ENCODE measurements at regions not wholly inside any gene's neighbourhood (a gene's known extent, or its start where the extent isn't known, plus 50 kb on each side); places are given as distances from the start of the nearest gene placed in this dataset.
"Not testable (repeated sequence)": the region's sequence is repeated elsewhere in the genome, so short reads cannot be mapped to it uniquely, and the experiment has no call there.

DNA sequence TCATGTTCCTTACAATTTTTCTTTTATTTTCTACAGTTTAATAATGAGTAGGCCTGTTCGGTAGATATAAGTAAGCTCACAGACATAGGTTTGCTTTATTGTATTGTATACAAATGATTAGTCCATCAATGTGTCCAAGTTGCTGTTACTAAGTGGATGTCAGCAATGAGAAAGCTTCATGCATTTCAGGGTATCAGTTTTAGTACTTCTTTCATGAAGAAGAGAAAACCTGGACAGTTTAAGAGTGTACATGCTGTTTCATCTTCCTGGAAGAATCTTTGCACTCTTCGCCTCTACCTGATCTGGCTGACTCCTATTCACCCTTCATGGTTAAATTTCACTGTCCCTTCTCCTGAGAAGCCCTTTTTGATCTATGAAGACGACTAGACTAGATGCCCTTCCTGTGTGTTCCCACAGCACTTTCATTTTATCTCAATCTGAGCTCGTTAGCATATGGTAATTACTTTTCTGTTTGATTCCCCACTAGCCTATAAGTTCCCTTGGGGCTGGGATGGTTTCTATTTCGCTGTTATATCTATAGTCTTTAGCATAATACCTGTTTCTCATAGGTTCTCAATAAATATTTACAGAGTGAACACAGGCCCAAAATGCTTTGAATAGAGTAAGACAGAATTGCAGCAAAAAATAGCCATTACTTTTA lies 70.7 kb downstream of the CETN3 start:
- no peak for DNase-seq

DNA sequence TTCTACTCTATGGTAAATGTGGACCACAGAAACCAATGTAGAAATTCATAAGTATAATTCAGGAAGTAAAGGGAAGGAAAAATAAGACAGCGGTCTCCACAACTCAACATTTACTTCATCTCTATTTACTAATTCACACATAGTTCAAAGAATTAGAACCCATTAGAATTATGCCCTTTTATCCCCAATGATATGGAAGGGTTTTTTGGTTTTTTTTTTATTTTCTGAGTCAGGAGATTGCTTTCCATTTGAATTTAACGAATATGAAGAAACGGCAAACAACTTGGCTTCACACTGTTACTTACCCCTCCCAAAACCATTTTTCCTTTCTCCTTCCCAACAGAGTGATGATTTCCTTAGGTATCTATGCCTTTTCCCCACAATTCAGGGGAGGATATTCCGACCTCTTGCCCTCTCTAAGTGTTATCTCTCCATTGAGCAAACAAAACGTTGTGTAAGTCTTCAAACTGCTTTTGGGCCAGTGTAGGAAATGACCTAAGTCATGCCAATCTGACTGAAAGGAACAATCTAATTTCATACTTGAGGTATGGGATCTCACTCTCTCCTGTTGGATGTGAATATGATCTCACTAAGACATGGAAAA lies 72.0 kb downstream of the CETN3 start:
- no peak for DNase-seq

DNA sequence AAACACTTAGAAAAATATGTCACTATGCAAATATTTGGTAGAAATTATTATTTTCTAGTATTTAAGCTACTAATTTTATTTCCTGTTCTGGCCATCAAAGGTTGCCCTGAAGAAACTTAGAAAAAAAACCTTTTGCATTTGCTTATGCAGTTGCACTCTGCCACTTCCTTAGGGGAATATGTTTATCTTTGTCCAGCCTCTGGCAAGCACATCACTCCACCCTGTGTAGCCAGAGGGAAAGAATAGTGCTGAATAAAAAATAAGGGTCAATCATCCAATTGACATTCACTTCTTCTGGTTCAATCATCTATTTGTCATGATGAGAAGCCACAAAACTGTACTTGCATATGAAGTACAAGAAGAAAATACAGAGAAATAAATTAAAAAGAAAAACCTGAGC lies 72.8 kb downstream of the CETN3 start:
- DNase-seq, result no peak

DNA sequence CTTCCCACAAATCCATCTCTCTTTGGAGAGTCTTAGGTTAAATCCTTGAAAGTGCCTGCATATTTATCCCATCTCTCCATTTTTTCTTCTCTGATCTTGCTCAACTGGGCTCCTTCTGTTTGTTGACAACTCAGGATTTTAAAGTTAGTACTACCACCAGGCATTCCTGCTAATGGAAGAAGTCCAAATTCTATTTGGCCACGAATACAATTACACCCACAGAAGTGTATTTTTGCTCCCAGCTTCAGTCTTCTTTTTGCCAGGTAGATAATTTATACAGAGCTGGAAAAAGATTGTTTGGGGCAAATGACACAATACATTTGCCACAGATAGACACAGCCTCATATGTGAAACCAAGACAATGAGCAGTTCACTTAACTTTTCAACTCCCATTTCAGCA lies 74.8 kb downstream of the CETN3 start:
- DNase-seq, result no peak

DNA sequence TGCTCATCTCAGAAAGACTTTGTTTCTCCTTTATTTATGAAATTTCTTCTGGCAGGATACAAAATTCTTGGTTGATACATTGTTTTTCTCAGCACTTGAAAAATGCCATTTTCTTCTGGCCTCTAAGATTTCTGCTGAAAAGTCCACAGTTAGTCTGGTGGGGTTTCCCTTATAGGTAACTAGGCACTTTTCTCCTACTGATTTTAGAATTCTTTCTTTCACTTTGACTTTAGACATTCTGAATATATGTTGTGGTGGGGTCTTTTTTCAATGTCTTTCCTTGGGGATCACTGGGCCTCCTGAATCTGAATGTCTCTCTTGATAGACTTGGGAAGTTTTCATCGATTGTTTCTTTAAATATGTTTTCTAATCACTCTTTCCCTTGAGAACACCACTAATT lies 79.6 kb downstream of the CETN3 start:
- DNase-seq, result no peak

DNA sequence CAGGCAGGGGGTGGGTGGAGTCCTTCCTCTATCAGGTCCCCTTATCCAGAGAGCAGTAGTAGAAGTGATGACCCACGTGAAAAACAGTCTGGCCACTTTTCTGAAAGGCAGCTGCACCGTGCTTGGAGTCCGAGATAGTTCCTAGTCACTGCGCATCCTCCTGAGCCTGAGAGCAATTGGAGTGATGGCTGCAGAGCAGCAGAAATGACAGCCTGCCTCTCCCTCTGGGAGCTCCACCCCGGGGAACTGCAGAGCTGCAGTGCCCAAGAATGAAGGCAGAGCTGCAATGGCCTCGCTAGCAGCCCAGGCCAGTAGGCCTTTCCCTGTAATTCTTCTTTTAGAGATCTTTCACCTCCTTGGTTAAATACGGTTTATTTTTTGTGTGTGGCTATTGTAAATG lies 82.6 kb downstream of the CETN3 start:
- DNase-seq, result no peak

DNA sequence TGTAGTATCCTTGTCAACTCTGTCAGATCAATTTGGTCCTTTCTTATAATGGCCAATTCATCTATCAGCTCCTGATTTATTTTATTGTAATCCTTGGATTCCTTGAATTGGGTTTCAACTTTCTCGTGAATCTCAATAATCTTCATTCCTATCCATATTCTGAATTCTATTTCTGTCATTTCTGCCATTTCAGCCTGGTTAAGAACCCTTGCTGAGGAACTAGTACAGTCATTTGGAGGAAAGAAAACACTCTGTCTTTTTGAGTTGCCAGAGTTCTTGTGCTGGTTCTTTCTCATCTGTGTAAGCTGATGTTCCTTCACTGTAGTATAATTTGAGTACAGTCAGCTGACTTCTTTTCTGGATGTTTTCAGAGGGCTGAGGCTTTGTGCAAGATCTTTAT lies 84.5 kb downstream of the CETN3 start:
- no peak for DNase-seq

DNA sequence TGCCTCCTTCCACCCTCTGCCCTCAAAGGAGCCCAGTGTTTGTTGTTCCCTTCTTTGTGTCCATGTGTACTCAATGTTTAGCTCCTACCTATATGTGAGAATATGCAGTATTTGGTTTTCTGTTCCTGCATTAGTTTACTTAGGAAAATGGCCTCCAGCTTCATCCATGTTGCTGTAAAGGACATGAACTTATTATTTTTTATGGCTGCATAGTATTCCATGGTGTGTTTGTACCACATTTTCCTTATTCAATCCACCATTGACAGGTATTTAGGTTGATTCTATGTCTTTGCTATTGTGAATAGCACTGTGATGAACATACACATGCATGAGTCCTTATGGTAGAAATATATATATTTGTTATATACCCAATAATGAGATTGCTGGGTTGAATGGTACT lies 89.2 kb downstream of the CETN3 start:
- DNase-seq, result not testable (repeated sequence)

DNA sequence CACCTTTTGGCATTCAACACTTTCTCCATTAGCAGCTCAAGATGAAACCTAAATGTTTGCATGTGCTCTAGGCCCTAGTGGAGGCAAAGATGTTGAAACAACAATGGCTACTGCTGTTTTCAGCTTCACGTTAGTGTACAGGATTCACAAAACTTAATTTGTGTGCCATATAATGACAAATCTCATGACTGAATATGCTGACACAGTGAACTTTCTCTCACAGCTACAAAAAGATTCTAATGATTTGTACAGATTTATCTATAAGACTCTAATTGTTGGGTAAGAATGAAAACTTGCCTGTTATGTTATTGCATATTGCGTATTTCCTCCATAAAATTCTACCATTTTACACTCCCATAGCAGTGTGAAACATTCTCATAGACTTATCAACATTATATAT lies 97.5 kb downstream of the CETN3 start:
- DNase-seq, result no peak

DNA sequence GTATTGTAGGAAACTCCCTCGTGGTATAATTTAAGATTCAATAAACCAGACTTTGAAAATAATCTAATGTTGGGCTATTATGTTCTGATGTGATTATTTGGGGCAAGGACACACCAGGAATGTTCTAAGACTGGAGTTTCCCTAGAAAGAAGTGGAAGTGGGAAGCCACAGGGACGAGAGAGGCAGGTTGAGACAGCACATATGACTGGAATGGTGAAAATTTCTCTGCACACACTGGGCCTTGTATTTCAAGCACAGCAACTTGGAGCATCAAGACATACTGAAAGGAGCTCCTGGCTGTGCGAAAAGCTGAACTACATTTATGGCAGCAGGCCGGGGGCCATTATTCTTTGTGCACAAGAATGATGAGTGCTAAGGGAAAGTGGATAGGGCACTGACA lies 98.2 kb downstream of the CETN3 start:
- no peak for DNase-seq

DNA sequence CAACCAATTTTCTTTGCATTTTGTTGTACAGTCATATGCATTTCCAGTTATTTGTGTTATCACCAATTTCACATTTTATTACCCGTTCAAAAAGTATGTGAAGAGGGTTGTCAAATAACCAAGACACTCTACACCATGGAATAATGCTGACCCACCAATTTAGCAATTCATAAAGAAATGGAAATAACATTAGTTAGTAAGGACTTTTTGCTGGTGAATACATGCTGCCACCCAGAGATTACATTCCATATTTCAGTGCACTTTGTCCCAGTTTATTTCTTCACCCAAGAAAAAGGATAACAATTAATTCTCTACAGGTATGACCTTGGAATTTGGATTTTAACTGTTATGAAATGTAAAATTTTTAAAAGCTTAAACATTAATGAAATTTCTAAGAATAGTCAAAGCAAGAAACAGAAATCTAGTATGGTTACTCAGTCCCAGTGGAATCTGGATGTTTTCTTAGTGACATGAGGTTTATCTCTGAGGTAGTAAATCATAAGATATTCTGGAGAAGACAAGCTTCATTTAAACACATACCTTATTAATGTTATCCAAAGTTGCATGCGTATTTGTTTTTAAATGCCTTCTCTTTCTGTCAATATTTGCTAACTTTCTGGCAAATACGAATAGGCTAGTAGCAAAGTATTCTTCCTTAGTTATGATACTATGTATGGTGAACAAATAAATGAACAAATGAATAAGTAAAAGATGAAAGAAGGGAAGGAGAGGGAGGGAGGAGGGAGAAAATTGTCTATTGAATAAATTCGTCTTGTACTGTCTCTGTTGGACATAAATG lies 100.6 kb downstream of the CETN3 start:
- no peak for DNase-seq

DNA sequence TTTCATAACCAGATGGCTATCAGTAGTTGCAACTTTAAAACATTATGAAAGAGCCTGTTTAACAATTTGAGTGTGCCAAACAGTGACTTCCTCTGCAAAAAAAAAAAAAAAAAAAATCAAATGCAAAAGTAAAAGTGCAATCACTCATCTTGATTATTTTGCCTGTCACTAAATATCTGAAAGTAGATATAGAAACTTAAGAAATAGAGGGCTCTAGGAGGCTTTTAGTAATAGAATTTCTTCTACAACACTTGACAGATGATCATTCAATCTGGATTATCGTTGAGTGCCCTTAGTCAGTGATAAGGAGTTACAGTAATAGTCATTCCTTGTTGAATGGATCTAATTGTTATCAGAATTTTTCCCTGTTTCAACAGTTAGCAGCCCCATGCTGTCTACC lies 101.8 kb downstream of the CETN3 start:
- no peak for DNase-seq

DNA sequence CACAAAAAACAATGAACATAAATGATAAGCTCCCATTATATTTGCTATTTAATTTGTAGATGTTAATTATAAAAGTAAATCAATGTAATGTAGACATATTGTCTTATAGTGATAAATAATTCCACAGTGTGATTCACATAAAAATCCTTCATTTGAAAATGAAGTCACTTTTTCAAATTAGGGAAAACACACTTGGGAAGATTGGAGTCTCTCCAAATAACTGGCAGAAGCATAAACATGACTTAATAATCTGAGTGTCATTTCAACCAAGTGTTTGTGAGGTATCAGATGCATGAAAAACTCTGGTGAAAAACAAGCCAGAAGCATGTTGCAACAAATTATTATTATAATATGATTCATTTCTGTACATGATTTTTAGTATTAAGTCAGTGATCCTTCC lies 102.2 kb downstream of the CETN3 start:
- no peak for DNase-seq

DNA sequence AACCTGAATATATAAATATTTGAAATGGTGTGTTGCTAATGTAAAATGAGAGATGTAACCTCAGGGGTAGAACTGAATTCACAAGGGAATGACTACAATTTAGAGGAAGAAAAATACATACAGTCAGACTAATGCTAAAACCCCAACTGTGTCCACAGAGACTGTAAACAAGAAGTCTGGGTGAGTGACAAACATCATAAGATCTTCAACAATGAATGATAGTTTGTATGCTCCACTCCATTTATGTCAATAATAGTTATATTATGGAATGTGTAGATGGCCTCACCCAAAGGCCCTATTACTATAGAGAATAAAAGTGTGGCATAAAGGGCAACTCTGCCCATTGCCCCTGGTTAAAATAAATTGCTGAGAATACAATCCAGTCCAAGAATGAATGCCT lies 102.9 kb downstream of the CETN3 start:
- DNase-seq, result no peak

DNA sequence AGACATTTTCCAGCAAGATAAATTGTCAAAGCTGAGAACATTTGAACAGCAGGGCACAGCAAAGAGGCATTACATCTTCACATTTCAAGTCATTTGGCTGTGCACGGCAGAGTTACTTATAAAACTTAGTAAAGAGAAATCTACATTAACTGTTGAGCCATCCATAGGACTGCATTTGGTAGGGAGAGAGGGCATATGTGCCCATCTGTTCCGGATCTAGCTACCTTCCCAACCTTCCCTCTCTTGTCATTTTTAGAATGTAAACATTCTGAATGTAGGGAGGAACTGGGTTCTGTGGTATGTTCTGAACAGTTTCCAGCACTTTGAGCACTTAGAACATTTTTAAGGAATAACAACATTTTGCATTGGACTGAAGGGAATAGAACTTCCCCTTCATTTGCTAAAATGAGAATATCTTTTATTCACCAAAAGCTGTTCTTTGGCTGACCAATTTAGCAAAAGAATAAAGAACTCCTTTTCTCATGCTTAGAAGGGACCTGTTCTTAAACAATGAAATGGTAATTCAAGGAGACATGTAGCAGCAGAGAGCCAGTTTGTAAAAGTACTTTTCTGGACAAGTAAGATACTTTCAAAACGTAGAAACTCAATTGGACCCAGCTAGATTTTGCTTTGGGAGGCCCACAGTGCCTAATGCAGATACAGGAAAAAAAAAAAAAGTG lies 104.4 kb downstream of the CETN3 start:
- no peak for DNase-seq

DNA sequence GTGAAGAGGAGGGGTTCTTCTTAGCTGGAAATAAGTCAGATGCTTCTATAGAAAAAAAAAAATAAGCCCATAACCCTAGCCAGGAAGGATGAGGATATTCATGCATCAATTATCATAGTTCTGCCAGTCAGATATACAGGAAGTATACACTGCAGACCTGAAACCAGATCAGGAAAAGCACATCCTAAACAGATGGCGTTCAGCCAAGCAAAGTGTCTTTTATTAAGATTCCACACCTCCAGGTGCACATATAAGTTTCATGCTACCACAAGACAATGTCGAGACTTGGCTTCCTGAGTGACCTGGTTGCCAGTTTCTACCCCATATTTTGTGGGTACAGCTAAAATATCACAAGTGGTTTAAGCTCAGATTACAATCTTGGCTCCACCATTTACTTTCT lies 108.3 kb downstream of the CETN3 start:
- DNase-seq, result no peak

DNA sequence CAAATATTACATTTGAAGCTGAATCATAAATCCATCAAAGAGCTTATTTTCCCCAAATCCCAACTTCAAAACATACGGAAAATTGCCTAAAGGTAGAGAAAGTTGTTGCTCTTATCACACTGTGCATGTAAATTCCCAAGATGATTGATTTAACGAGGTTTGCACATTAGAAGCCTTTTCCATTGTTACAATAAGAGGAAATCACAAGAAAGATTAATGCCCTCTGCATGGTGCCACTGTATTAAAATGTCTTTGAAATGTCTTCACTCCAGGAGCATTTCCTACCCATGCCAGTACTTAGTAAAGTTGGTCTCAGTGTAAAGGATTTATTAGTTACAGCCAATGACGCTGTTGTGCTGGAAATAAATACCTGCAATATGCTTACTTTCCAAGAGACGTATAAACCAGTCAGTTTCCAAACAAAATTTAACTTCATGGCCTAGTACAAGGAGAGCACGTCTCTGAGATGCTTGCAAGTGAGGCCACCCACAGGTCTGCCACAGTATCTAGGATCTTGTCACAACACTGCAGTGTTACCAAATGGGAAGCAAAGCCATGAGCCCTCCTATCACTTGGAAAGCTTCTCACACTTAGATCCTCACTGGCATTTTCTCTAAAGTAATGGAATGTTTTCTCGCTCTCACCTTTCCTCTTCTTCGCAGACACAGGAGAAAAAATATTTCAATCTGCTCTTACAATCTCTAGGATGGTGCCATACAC lies 112.4 kb downstream of the CETN3 start:
- DNase-seq, result no peak

DNA sequence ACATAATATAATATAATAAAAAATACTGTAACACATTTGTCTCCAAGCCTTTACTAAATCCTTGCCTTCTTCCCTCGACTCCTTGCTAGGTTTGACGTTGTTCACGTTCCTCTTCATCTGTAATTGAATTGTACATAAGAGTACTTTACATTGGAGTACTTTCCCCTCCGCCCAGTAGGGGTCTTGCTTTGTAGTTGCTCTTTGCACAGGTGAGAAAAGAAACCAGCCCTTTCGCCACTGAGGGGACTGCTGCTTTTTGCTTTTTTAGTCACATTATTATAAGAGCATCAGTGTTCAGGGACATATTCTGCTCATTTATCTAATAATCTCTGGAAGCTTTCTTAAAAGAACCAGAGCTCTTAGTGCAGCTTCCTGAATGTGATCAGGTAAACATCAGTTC lies 115.0 kb downstream of the CETN3 start:
- DNase-seq, result peak in 1 of 2 experiments; percentile 16

DNA sequence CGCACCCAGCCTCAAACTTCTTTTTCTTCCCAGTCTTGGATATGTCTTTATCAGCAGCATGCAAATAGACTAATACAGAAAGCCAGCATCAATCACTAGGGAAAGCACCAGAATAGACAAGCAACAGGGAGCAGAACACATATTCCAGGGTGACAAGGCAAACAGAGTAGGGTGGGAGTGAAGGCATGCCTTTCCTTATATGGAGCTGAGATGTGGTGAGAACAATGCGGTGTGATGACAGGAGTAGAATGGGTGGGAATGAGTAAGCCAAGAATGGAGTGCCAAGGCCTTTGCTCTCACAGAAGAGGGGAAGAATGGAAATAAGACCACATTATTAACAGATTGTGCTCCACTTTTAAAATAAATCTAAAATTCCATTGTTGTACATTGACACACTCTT lies 115.6 kb downstream of the CETN3 start:
- DNase-seq, result no peak

DNA sequence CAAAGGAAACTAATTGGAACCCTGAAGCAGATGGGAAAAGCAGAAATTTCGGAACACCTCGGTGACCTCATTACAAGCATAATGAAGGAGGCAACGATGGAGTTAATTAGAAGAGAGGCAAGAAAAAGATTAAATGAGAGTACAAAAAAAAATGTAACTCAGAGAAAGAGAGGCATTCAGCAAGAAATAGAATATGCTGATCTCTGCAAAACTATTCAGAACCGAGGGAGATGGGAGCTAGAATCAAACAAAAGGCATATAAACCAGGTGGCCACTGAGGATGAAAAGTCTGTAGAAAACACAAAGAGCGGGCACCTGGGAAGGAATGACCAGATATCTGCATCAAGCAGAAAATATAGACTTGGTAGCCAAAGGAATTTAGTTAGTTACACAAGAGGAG lies 118.9 kb downstream of the CETN3 start:
- no peak for DNase-seq

DNA sequence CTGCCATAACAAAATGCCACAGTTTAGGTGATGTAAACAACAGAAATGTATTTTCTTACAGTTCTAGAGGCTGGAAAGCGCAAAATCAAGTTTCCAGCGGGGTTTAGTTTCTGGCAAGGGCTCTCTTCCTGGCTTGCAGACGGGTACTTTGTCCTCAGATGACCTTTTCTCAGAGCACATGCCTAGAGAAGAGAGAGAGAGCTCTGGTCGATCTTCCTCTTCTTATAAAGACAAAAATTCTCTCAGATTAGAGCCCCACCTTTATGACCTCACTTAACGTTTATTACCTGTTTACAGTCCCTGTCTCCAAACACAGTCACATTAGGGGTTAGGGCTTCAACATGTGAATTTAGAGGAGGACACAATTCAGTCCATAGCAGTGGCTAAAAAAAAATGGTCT lies 119.7 kb downstream of the CETN3 start:
- DNase-seq, result no peak

DNA sequence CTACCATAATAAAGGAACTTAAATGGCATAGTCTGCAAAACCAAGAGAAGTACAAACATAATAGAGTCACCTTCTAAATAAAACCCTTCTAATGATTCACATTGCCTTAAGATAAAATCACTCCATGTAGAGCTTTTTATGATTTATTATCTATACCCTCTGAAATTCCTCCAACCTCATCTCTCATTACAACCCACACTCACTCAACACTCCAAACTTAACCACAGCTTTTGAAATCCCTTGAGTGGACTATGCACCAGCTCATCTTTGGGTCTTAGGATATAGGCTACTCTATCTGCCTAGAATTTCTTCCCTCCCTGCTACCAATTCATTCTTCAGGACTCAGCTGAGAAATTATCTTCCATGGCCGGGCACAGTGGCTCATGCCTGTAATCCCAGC lies 122.5 kb downstream of the CETN3 start:
- DNase-seq, result no peak

DNA sequence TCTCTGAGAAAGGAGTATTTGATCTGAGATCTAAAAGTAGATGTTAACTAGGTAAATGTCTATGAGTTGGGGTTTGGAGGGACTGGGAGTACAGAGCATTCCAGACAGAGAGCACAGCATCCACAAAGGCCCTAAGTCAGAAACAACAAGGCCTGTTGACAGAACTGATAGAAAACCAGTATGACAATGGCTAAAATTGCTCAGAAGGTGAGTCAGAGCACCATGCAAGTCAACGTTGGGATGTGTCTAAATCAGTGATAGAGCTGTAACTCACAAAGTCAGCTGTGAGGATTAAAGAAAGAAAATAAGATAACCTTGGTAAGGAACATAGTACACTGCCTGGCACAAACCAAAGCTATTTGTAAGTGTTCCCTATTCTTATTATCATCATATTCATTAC lies 124.0 kb downstream of the CETN3 start:
- DNase-seq, result no peak

Data from NCI-H2081 (cell line).